Mesenteric fat pad (tissue), 1 donor: ENCODE measurements at regions not wholly inside any gene's neighbourhood (a gene's known extent, or its start where the extent isn't known, plus 50 kb on each side); places are given as distances from the start of the nearest gene placed in this dataset.
"Not testable (repeated sequence)": the region's sequence is repeated elsewhere in the genome, so short reads cannot be mapped to it uniquely, and the experiment has no call there.

Experiments used
- DNase-seq: peaks from one replicate; pipeline ENCODE4 v3.0.0-alpha.2; 2020; ENCODE audit warnings: low spot score
- donor health status: DM: yes; HTN: yes; CAD: no.

DNA sequence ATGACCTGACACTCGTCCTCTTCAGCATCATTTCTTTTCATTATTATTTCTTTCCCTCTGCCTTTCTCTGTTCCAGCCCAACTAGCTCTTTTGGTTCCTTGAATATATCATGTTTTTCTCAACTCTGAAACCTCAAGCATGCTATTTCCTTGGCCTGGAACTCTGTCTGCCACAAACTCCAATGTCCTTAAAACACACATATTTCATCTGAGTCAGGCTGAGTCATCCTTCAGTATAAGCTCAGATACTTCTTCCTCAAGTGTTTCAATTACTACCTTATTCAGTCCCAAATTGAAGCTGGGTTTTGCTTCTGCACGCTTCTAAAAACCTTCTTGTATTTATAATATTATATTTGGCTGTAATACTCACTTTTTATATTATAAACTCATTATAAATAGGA lies 424.2 kb downstream of the PDGFC start:
- no peak for DNase-seq

DNA sequence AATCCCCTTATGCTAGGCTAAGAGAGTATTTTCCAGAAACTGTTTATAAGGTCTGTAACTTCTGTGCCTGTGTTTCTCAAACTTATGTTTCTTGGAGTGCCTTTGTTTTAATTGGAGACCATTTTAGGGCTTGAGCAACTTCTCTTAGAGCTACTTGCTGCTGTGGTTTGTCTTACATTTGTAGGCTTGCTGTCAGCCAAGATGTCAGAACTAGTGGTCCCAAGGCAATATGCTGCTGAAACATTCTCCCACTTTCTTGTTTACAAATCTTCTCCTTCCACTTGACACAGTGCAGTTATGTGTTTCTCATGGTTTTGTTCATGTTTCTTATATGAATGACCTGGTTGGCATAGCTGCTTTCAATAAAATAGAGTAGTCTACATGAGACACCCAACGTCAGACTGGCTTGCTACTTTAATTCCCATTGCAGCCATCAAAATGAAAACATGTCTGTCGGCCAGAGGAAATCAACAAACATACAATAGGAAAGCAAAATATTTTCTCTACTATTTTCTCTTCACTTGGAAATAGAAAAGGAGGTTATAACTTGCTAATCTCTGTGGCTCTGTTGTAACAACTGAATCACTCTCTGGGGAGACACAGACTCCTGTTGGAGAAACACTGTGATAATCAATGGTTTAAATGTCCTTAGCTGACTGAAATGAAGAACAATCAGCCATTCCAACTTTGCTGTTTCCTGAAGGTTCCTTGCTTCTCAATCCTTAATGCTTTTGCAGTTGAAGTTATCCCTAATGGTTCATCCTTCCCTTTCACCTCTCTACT lies 426.4 kb downstream of the PDGFC start:
- DNase-seq, result no peak

DNA sequence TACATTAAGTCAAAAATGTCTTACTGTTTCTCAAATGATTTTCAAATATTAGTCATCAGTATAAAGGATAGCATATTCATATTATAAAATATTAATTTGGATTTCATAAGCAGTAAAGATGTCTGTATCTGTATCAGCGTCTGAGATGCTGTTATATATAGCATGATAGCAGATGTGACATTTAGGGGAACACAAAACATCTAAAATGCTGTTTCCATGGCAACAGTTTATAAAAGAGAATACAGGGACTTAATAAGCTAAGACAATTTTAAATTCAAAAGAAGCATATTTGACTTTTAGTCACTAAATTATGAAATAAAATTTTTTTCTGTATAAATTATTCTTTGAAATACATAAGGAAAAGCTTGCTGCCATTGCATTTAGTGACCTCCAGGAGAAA lies 432.2 kb downstream of the PDGFC start:
- no peak for DNase-seq

DNA sequence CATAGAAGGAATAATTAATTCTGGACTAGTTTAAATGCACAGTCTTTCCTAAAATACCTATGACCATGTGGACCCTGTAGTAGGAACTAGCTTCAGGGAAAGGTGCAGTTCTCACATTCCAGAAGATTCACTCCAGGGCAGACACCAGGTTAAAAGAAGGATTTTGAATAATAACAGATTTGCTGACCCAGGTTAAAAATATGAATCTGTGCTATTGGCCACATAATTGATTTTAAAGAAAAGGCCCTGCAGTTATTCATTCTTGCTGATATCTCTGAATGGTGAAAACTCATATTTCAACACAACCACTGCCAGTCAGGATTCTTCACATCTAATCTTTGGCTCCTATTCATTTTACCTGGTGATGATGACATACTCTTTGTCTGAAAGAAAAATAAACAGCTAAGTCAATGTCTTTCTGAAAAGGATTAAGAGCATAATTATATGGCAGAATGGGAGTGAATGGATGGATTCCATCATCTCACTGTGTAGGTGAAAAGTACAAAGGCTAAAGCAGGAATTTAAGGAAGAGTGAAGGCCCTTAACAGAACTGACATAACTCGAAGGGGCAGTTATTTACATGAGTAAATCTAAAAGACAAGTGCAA lies 432.8 kb downstream of the PDGFC start:
- DNase-seq, result no peak

DNA sequence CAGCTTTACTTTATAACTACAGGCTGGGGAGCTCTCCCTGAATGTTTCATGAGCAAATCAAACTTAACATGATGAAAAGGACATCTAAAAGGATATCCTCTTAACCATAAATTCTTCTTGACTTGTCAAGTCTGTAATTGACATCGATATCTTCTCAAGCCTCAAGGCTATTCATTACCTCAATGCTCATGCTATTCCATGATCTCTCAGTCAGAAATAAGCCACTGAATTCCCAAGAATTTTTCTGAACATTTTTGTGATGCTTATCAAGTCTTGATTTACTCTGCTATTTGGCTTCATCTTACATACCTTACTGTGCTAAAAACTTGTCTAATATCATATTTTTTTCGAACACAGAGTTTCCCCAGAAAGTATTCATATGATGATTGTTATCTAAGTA lies 433.4 kb downstream of the PDGFC start:
- DNase-seq, result no peak

DNA sequence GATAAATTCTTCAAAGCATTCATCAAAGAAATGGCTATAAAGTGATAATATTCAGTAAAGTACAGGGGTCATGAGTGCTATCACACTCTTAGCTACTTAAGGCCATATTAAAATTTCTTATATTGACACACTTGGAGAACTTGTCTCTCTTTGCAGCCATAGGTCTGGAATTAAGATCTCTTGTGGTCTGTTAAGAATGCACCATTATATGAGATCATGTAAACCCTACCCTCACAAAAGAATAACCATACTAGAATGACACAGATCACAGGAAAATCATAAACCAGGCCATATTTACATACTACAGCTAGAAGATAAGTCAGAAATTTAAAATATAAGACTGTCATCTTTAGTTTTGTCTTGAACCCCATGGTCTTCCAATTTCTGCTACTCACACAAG lies 434.3 kb downstream of the PDGFC start:
- DNase-seq, result no peak

- DNase-seq, result no peak
Measured at GRCh38 chr4:156536661-156537060, 434.9 kb downstream of the PDGFC start.

DNA sequence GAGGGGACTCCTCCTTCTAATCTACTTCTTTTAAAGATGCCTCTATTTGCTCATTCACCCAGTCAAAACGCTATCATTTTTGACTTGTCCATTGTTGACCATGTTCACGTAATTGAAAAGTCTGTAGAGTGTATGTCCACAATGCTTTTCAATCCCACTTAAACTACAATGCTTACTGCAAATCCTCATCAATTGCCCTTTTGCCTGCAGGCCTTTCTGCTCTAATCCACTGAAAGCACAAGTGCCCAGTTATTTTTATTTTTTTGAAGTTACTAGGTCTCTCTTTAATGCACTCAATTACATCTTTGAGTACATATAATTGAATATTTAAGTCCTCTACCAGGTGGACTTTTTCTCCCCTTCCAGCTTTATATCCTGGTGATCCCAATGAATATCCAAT lies 437.4 kb downstream of the PDGFC start:
- no peak for DNase-seq

- no peak for DNase-seq
Measured at GRCh38 chr4:156528216-156528615, 443.4 kb downstream of the PDGFC start.

- DNase-seq, result no peak
Measured at GRCh38 chr4:156527237-156527993, 444.2 kb downstream of the PDGFC start.

DNA sequence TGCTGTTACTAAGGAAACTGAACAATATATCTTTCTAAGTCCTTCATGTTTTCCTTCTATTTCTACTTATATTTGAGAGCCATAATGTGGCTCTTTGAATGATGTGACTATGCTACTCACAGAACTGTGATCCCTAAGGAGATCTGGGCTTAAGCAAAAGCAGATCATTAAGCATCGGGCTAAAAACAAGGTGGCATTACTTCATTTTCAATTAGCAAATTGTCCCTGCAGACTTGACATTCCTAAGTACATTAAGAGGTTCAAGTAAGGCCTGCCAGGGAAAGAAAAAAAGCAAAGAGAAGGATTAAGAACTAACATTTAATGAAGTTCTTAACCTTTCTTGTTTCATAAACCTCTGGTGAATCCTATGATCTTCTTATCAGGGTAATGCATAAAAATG lies 447.6 kb downstream of the PDGFC start:
- no peak for DNase-seq

DNA sequence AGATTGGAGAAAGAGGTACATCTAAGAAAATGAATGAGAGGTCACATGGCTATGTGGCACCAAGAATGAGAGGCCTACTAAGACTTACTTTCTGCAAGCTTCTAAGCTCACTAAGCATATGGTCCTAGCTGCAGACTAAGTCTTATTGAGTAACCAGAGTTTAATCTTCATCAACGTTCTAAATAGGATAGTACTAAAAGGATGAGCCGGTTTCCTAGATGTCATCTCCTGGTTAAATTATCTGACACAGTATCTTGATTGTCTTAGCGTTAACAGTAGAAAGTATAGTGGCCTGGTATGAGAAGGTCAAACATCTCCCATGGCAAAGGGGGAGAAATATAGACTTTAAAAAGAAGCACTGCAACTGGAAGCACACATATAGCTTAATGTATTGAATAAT lies 448.1 kb downstream of the PDGFC start:
- DNase-seq, result no peak

GRCh38 chr4:156521631-156522030 lies 450.0 kb downstream of the PDGFC start:
- no peak for DNase-seq

- DNase-seq, result no peak
Measured at GRCh38 chr4:156517956-156518355, 453.6 kb downstream of the PDGFC start.

DNA sequence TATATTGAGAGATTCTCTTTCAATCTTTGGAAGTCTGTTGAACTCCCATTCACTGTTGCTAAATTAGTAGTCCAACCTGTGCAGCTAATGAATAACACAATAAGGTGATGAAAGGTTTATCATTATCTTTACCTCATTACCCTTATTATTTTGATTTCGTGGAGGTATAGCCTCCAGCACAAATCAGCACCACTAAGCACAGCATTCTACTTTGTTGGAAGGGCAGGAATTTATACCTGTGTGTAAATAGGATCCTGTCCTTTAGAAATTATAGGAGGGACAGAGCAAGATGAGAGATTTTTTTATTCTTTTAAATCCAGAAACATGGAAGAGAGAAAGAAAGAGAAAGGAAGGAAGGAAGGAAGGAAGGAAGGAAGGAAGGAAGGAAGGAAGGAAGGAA lies 454.1 kb downstream of the PDGFC start:
- DNase-seq, result no peak

- no peak for DNase-seq
Measured at GRCh38 chr4:156516698-156517097, 454.9 kb downstream of the PDGFC start.

DNA sequence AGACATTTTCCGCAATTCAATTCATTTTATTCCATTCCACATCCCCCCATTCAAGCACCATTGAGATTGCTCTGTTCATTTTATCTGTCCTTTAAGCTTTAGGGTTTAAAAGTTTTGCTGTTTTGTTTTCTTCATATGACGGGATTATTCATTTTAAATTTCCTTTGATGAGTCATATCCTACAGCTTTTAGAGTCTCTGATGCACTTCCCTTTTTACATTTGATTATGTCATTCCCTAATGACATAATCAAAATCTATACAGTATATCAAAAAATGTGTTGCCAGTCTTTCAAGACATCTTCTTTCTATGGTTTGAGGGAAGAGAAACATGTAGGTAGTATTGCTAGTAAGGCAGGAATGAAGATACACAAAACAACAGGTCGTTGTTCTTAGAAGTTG lies 456.3 kb downstream of the PDGFC start:
- no peak for DNase-seq

- no peak for DNase-seq
Measured at GRCh38 chr4:156512622-156513021, 459.0 kb downstream of the PDGFC start.

GRCh38 chr4:156509921-156510320 lies 461.7 kb downstream of the PDGFC start:
- not testable (repeated sequence) for DNase-seq

- no peak for DNase-seq
Measured at GRCh38 chr4:156505341-156505955, 466.2 kb downstream of the PDGFC start.

DNA sequence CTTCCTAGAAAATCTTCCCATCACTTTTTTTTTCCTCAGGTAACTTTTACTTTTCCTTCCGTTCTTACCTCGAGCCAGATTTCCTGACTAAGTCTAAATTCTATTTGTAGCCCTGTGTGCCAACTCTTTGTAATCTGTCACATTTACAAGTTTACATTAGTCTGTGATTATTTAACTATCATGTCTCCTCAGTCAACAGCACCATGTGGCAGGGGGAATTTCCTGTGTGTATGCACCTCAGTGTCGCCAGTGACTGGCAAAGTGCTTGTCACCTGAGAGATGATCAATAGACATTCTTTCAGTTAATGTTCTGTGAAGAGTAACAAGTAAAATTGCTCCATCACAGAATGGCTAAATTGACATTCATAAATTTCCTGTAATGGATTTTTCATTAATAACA lies 468.5 kb downstream of the PDGFC start:
- no peak for DNase-seq

DNA sequence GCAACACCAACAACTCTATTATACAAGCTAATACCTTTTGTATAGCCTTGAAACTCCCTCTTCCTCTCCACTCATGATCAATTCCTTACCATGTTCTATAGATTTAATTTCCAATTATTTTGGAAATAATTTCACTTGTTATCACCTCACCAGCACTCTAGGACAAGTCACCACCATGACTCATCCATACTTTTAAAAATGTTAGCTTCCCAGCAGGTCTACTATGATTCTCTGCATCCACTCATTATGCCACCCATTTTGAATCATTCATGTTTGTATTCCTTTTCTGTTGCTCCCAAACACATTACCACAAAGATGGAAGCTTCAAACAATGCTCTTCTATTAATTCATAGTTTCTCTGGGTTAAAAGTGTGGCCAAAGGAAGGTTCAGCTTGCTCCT lies 469.6 kb downstream of the PDGFC start:
- no peak for DNase-seq
